Body of pancreas (tissue), 4 donors: ENCODE measurements at regions not wholly inside any gene's neighbourhood (a gene's known extent, or its start where the extent isn't known, plus 50 kb on each side); places are given as distances from the start of the nearest gene placed in this dataset.

ENCODE experiments used
- CTCF ChIP-seq, 7 experiments: fragments of 450-650 bp in 4 of 7; fragments of 200-600 bp in 3 of 7; sonication (generic) in 3 of 7; IDR thresholded peaks; one replicate each; pipeline ENCODE4 v1.5.1; 2016 to 2019; ENCODE audit warnings: antibody characterized with exemption in 7 of 7
- POLR2A ChIP-seq, 3 donors: fragments of 450-650 bp; IDR thresholded peaks; one replicate each; pipeline ENCODE4 v1.6.1; 2016; ENCODE audit warnings: antibody characterized with exemption in 3 of 3, mild to moderate bottlenecking in 2 of 3

- TF ChIP-seq CTCF (IDR thresholded peaks at IDR 0.05) = no peak
- no peak for TF ChIP-seq POLR2A (IDR thresholded peaks at IDR 0.05)
Observed at GRCh38 chr13:106919638-106920037, 351.7 kb upstream of the ARGLU1 start.
